Testis (tissue), 2 donors: ENCODE measurements at regions not wholly inside any gene's neighbourhood (a gene's known extent, or its start where the extent isn't known, plus 50 kb on each side); places are given as distances from the start of the nearest gene placed in this dataset.

Experiments used
- POLR2A ChIP-seq: fragments of 450-650 bp; IDR thresholded peaks from one replicate; pipeline ENCODE4 v1.6.1; 2017; ENCODE audit warnings: antibody characterized with exemption, mild to moderate bottlenecking, moderate library complexity
- TF ChIP-seq, protein P1 (sequence below), 3 experiments: fragments of 450-650 bp in 2 of 3; fragments of 200-600 bp in 1 of 3; sonication (generic) in 1 of 3; IDR thresholded peaks; one replicate each; pipeline ENCODE4 v1.5.1; 2016 to 2019; ENCODE audit warnings: antibody characterized with exemption in 3 of 3, mild to moderate bottlenecking in 2 of 3, moderate library complexity in 1 of 3

DNA sequence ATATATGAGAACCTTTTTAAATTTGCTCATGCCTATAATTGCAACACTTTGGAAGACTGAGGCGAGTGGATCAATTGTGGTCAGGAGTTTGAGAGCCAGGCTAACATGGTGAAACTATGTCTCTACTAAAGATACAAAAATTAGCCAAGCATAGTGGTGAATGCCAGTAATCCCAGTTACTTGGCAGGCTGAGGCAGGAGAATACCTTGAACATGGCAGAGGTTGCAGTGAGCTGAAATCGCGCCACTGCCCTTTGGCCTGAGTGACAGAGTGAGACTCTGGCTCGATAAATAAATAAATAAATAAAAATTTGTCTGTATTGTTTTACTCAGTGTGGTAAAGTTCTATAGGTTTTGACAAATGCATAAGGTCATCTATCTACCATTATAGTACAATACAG, 218.2 kb downstream of the ZC4H2 start:
- TF ChIP-seq, protein P1, sequence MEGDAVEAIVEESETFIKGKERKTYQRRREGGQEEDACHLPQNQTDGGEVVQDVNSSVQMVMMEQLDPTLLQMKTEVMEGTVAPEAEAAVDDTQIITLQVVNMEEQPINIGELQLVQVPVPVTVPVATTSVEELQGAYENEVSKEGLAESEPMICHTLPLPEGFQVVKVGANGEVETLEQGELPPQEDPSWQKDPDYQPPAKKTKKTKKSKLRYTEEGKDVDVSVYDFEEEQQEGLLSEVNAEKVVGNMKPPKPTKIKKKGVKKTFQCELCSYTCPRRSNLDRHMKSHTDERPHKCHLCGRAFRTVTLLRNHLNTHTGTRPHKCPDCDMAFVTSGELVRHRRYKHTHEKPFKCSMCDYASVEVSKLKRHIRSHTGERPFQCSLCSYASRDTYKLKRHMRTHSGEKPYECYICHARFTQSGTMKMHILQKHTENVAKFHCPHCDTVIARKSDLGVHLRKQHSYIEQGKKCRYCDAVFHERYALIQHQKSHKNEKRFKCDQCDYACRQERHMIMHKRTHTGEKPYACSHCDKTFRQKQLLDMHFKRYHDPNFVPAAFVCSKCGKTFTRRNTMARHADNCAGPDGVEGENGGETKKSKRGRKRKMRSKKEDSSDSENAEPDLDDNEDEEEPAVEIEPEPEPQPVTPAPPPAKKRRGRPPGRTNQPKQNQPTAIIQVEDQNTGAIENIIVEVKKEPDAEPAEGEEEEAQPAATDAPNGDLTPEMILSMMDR (IDR thresholded peaks at IDR 0.05) = no peak
- TF ChIP-seq POLR2A = no peak
